Natural killer cell (primary cell): ENCODE measurements at regions not wholly inside any gene's neighbourhood (a gene's known extent, or its start where the extent isn't known, plus 50 kb on each side); places are given as distances from the start of the nearest gene placed in this dataset.

Experiments used
- ATAC-seq, 3 donors: fragments of 150-1000 bp in 2 of 3; fragments of 200-7000 bp in 1 of 3; cut with Tn5 transposase; 1 replicate in 1 of 3; 2 replicates in 2 of 3; pipeline ENCODE4 v1.10.0; 2021; ENCODE audit warnings: mild to moderate bottlenecking in 2 of 3, moderate library complexity in 2 of 3
- DNase-seq, 2 donors: peaks; one replicate each; pipeline versions ENCODE4 v3.0.0 to v3.0.0-alpha.2; 2013 to 2021; ENCODE audit warnings: mixed read lengths in 1 of 2
- H3K27ac ChIP-seq: one replicate; pipeline ENCODE4 v1.5.1; 2013; ENCODE audit warnings: mild to moderate bottlenecking, low read length
- H3K27me3 ChIP-seq: one replicate; pipeline ENCODE4 v1.6.1; 2013; ENCODE audit warnings: low read length; ENCODE audit not compliant: control insufficient read depth, insufficient read depth
- H3K36me3 ChIP-seq: one replicate; pipeline ENCODE4 v1.6.1; 2013; ENCODE audit warnings: low read length; ENCODE audit not compliant: control insufficient read depth, insufficient read depth
- H3K4me1 ChIP-seq: one replicate; pipeline ENCODE4 v1.6.1; 2013; ENCODE audit warnings: low read length; ENCODE audit not compliant: control insufficient read depth, insufficient read depth
- H3K4me3 ChIP-seq: one replicate; pipeline ENCODE4 v1.5.1; 2013; ENCODE audit warnings: low read length
- H3K9me3 ChIP-seq: one replicate; pipeline ENCODE4 v1.6.1; 2013; ENCODE audit warnings: low read length; ENCODE audit not compliant: control insufficient read depth, insufficient read depth
- H3K27ac Mint-ChIP-seq, 2 donors: one replicate each; pipeline ENCODE4 v1.8.0; 2022; ENCODE audit warnings: mild to moderate bottlenecking in 2 of 2, mixed read lengths in 2 of 2, moderate library complexity in 1 of 2
- H3K27me3 Mint-ChIP-seq, 2 donors: one replicate each; pipeline ENCODE4 v1.8.0; 2022; ENCODE audit warnings: low read depth in 2 of 2, mixed read lengths in 2 of 2
- H3K36me3 Mint-ChIP-seq: one replicate; pipeline ENCODE4 v1.8.0; 2022; ENCODE audit warnings: mixed read lengths
- H3K4me1 Mint-ChIP-seq, 2 donors: one replicate each; pipeline ENCODE4 v1.8.0; 2022; ENCODE audit warnings: mixed read lengths in 2 of 2
- H3K4me3 Mint-ChIP-seq: one replicate; pipeline ENCODE4 v1.8.0; 2022; ENCODE audit warnings: mild to moderate bottlenecking, moderate library complexity, mixed read lengths
- H3K9me3 Mint-ChIP-seq, 2 donors: one replicate each; pipeline ENCODE4 v1.8.0; 2022; ENCODE audit warnings: mixed read lengths in 2 of 2
- CTCF ChIP-seq: fragments of 200-600 bp; IDR thresholded peaks from one replicate; pipeline ENCODE4 v1.8.0; 2022; ENCODE audit warnings: antibody characterized with exemption
- WGBS: methylation state at CpG from one replicate; pipeline ENCODE4 v1.1.7; 2013; ENCODE audit warnings: missing lambda C conversion rate; ENCODE audit not compliant: insufficient coverage; 5-methylcytosine and 5-hydroxymethylcytosine counted together
- intact Hi-C: fragments of 100-400 bp; cut with micrococcal nuclease; formaldehyde crosslinking; loops from one replicate; pipeline ENCODE4 v1.14.2; 2022

GRCh38 chr15:88717382-88718031 lies 78.7 kb downstream of the ISG20 start:
- H3K9me3 Mint-ChIP-seq, result no peaks in the 10 kb centered on the region
- no peaks in the 10 kb centered on the region for H3K27me3 ChIP-seq
- H3K27ac Mint-ChIP-seq, result no peak overlapping the region
- WGBS, result 88% methylated on average over 13 of the region's 13 CpGs
- intact Hi-C loops, result no loop called here
- H3K4me3 Mint-ChIP-seq, result no peak overlapping the region
- H3K4me3 ChIP-seq, result no peak overlapping the region
- no peaks in the 10 kb centered on the region for H3K4me1 ChIP-seq
- H3K4me1 Mint-ChIP-seq, result no peaks in the 10 kb centered on the region
- no peaks in the 10 kb centered on the region for H3K36me3 ChIP-seq
- DNase-seq, result no peak
- H3K36me3 Mint-ChIP-seq, result no peaks in the 10 kb centered on the region
- H3K27ac ChIP-seq, result no peak overlapping the region
- TF ChIP-seq CTCF, result no peak
- H3K27me3 Mint-ChIP-seq, result peaks cover 6 to 10% of the 10 kb centered on the region in 2 donors
- no peak for ATAC-seq
- no peaks in the 10 kb centered on the region for H3K9me3 ChIP-seq

- Histone ChIP-seq H3K27ac (no peak overlapping the region), H3K9me3 (no peaks in the 10 kb centered on the region), H3K27me3 (no peaks in the 10 kb centered on the region), H3K36me3 (no peaks in the 10 kb centered on the region), H3K4me1 (no peaks in the 10 kb centered on the region), H3K4me3 (no peak overlapping the region)
- Mint-ChIP-seq H3K36me3 (no peaks in the 10 kb centered on the region), H3K4me3 (no peak overlapping the region), H3K27ac (no peak overlapping the region), H3K9me3 (no peaks in the 10 kb centered on the region), H3K4me1 (no peaks in the 10 kb centered on the region), H3K27me3 (peaks cover 7 to 9% of the 10 kb centered on the region in 2 donors)
- ATAC-seq (peak in 1 of 3 donors; percentile 5), DNase-seq (no peak)
- intact Hi-C loops, result no loop called here
- TF ChIP-seq CTCF, result no peak
- 85% methylated on average over 3 of the region's 3 CpGs for WGBS
Measured at GRCh38 chr15:88718731-88719130, 79.9 kb downstream of the ISG20 start.

DNA sequence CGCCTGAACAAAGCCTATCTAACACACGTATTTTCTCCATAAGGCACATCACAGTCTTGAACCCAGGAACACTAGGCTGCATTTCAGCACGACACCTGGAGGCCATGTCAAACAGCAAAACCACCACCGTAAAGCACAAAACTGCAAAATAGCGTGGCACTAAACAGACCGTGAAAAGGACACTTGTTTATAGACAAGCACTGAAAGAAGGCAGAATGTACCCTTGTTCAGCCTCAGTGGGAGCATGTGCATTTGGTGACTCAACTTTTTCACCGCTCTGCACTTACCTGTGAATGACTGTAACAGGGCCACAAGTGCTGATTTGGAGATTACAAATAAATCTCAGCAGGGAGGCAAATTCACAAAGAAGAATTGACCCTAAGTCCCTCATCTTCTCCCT lies 80.8 kb downstream of the ISG20 start:
- DNase-seq, result no peak
- Mint-ChIP-seq H3K36me3 (no peaks in the 10 kb centered on the region), H3K27me3 (peaks cover 7 to 9% of the 10 kb centered on the region in 2 donors), H3K4me3 (no peak overlapping the region), H3K27ac (no peak overlapping the region), H3K4me1 (no peaks in the 10 kb centered on the region), H3K9me3 (no peaks in the 10 kb centered on the region)
- H3K27me3 ChIP-seq, result no peaks in the 10 kb centered on the region
- TF ChIP-seq CTCF, result no peak
- intact Hi-C loops, result no loop called here
- 86% methylated on average over 7 of the region's 7 CpGs for WGBS
- H3K4me3 ChIP-seq, result no peak overlapping the region
- H3K27ac ChIP-seq, result no peak overlapping the region
- no peaks in the 10 kb centered on the region for H3K9me3 ChIP-seq
- no peak for ATAC-seq
- H3K36me3 ChIP-seq, result no peaks in the 10 kb centered on the region
- H3K4me1 ChIP-seq, result no peaks in the 10 kb centered on the region
